Testis (tissue), 2 donors: ENCODE measurements at regions not wholly inside any gene's neighbourhood (a gene's known extent, or its start where the extent isn't known, plus 50 kb on each side); places are given as distances from the start of the nearest gene placed in this dataset.

ENCODE experiments used
- DNase-seq: peaks from one replicate; pipeline ENCODE4 v3.0.0-alpha.2; 2019
- H3K27ac ChIP-seq, 2 donors: fragments of 200-600 bp; sonication (generic); one replicate each; pipeline ENCODE4 v1.5.1; 2019
- H3K27me3 ChIP-seq: fragments of 200-600 bp; sonication (generic); one replicate; pipeline ENCODE4 v1.5.1; 2019
- H3K36me3 ChIP-seq: fragments of 200-600 bp; sonication (generic); one replicate; pipeline ENCODE4 v1.5.1; 2017; ENCODE audit warnings: low read depth; ENCODE audit errors: missing control alignments
- H3K4me1 ChIP-seq: fragments of 200-600 bp; sonication (generic); one replicate; pipeline ENCODE4 v1.5.1; 2019
- H3K4me3 ChIP-seq, 2 donors: fragments of 200-600 bp; sonication (generic); one replicate each; pipeline ENCODE4 v1.5.1; 2017 to 2019
- H3K9me3 ChIP-seq: fragments of 200-600 bp; sonication (generic); one replicate; pipeline ENCODE4 v1.5.1; 2017
- POLR2A ChIP-seq: fragments of 450-650 bp; IDR thresholded peaks from one replicate; pipeline ENCODE4 v1.6.1; 2017; ENCODE audit warnings: antibody characterized with exemption, mild to moderate bottlenecking, moderate library complexity
- WGBS, 2 donors: methylation state at CpG; one replicate each; pipeline ENCODE4 v1.1.5; 2018; 5-methylcytosine and 5-hydroxymethylcytosine counted together
- intact Hi-C: fragments of 100-400 bp; cut with DNase I; formaldehyde crosslinking; loops from one replicate; pipeline ENCODE4 v1.15.1; 2023; ENCODE audit warnings: low total_unique reads
- TF ChIP-seq, protein P1 (sequence below), 3 experiments: fragments of 450-650 bp in 2 of 3; fragments of 200-600 bp in 1 of 3; sonication (generic) in 1 of 3; IDR thresholded peaks; one replicate each; pipeline ENCODE4 v1.5.1; 2016 to 2019; ENCODE audit warnings: antibody characterized with exemption in 3 of 3, mild to moderate bottlenecking in 2 of 3, moderate library complexity in 1 of 3

DNA sequence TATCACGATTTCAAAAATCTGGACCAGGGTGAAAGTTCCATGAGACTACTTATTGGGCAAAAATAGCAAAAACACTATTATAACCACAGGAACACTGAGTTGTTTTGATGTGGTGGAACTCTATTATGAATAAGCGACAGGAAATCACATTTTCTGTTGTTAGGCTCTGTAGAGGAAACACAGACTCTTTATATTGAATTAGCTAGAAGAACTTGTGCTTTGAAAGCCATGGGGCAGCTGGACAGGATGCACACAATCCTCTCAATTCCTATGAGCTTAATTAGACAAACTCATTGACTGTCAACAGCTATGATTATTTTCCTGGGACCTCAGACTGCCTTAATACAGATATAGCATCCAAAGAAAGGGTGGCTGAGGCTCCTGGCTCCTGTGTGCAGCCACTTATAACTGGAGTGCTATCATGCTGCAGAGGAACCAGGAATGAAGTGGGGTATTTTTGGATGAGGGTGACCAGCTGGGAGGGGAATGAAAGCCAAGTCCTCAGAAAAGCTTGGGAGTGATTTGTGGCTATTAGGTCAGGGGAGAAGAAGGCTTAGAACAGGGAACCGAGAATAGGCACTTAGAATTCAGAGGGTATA, 657.3 kb downstream of the TYW1 start:
- Histone ChIP-seq H3K36me3 (no peaks in the 10 kb centered on the region), H3K27me3 (no peaks in the 10 kb centered on the region), H3K9me3 (no peaks in the 10 kb centered on the region), H3K4me3 (no peak overlapping the region), H3K4me1 (no peaks in the 10 kb centered on the region), H3K27ac (no peak overlapping the region)
- TF ChIP-seq POLR2A: no peak
- TF ChIP-seq, protein P1, sequence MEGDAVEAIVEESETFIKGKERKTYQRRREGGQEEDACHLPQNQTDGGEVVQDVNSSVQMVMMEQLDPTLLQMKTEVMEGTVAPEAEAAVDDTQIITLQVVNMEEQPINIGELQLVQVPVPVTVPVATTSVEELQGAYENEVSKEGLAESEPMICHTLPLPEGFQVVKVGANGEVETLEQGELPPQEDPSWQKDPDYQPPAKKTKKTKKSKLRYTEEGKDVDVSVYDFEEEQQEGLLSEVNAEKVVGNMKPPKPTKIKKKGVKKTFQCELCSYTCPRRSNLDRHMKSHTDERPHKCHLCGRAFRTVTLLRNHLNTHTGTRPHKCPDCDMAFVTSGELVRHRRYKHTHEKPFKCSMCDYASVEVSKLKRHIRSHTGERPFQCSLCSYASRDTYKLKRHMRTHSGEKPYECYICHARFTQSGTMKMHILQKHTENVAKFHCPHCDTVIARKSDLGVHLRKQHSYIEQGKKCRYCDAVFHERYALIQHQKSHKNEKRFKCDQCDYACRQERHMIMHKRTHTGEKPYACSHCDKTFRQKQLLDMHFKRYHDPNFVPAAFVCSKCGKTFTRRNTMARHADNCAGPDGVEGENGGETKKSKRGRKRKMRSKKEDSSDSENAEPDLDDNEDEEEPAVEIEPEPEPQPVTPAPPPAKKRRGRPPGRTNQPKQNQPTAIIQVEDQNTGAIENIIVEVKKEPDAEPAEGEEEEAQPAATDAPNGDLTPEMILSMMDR (IDR thresholded peaks at IDR 0.05): no peak
- intact Hi-C loops: no loop called here
- no peak for DNase-seq
- 66% methylated on average over 3 of the region's 3 CpGs for WGBS, 2 donors

DNA sequence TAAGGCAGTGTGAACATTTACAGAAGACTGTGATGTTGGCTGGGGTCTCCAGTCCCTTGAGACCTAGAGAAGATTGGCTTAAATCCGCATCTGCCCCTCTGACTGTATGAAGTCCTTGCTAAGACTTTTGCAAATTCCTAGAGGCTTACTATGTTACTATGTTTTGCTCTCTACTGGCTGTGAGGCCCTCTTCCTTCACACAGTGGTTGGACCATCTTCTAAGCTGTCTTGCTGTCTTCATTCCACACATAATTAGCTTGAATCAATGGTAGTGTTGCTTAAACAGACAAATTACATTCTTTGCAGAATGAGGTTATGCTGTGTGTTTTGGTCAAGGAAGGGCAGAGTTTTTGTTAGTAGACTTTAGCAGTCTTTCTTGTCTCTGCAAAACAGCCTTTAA, 658.0 kb downstream of the TYW1 start:
- no peaks in the 10 kb centered on the region for H3K4me1 ChIP-seq
- no peak for TF ChIP-seq POLR2A
- TF ChIP-seq, protein P1 (IDR thresholded peaks at IDR 0.05): no peak
- no peaks in the 10 kb centered on the region for H3K9me3 ChIP-seq
- 85 to 88% methylated on average over 1 of the region's 1 CpG for WGBS, 2 donors
- no peak overlapping the region for H3K27ac ChIP-seq
- no peak overlapping the region for H3K4me3 ChIP-seq
- H3K36me3 ChIP-seq: no peaks in the 10 kb centered on the region
- DNase-seq: no peak
- H3K27me3 ChIP-seq: no peaks in the 10 kb centered on the region
- intact Hi-C loops: no loop called here

DNA sequence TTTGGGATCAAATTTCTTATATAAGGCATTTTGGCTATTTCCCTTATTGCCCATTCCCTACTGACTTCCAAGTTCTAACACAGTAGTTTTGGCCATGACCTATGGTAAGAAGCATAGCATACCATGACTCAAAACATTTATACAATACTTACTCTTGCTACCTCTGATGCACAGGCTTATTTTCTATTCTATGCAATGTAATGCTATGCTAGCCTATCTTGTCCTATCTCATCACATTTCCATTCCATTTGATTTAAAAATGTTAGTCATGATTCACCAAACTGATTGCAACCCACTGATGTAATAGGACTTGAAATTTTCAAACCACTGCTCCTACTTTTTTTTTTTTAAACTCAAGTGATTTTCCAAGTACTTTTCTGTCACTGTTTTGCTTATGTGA, 658.5 kb downstream of the TYW1 start:
- no peak overlapping the region for H3K27ac ChIP-seq
- intact Hi-C loops: no loop called here
- no peak overlapping the region for H3K4me3 ChIP-seq
- no peaks in the 10 kb centered on the region for H3K27me3 ChIP-seq
- H3K36me3 ChIP-seq: no peaks in the 10 kb centered on the region
- H3K9me3 ChIP-seq: no peaks in the 10 kb centered on the region
- TF ChIP-seq, protein P1 (IDR thresholded peaks at IDR 0.05): no peak
- TF ChIP-seq POLR2A: no peak
- no peaks in the 10 kb centered on the region for H3K4me1 ChIP-seq
- no peak for DNase-seq

DNA sequence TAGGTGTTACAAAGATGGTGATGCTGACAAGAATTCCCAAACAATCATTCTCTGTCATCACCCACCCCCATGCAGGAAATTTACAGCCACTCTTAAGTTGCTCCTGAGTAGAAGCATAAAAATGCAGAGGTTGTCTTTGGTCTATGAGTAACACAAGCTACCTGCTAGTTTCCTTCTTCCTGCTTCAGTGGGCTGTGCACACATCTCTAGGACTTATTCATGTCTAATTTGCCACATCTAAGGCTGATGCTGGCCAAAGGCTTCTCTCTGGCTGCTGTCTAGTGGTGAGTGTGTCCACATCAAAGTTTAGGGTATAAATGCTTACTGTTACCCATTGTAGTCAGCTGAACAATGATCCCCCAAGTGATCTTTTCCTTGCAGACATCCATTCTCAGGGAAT, 662.5 kb downstream of the TYW1 start:
- Histone ChIP-seq H3K9me3 (no peaks in the 10 kb centered on the region), H3K27me3 (no peaks in the 10 kb centered on the region), H3K36me3 (no peaks in the 10 kb centered on the region), H3K27ac (no peak overlapping the region), H3K4me1 (no peaks in the 10 kb centered on the region), H3K4me3 (no peak overlapping the region)
- intact Hi-C loops: no loop called here
- TF ChIP-seq, protein P1 (IDR thresholded peaks at IDR 0.05): no peak
- no peak for TF ChIP-seq POLR2A
- no peak for DNase-seq

DNA sequence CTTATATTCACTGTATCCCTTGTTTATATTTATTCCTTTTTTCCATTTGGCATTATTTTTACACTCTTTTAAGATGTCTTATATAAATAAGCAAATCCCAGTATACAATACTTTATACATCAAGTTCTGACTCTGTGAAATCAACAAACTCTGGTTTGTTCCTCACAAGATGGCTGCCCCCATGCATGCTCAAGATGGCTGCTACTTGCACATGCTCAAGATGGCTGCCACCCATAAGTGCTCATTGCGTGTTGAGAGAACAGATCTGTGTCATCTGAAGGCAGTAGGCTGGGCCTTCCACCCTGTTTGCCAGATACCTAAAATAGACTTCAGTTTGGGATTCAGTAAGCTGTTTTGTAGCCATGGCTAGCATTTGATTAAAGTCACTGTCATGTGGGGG, 666.2 kb downstream of the TYW1 start:
- Histone ChIP-seq H3K9me3 (no peaks in the 10 kb centered on the region), H3K27me3 (no peaks in the 10 kb centered on the region), H3K36me3 (no peaks in the 10 kb centered on the region), H3K27ac (no peak overlapping the region), H3K4me1 (no peaks in the 10 kb centered on the region), H3K4me3 (no peak overlapping the region)
- no peak for DNase-seq
- intact Hi-C loops: no loop called here
- 90 to 100% methylated on average over 1 of the region's 1 CpG for WGBS, 2 donors
- TF ChIP-seq, protein P1 (IDR thresholded peaks at IDR 0.05): no peak
- TF ChIP-seq POLR2A: no peak
